Fibroblast of upper back skin (primary cell): ENCODE measurements at regions not wholly inside any gene's neighbourhood (a gene's known extent, or its start where the extent isn't known, plus 50 kb on each side); places are given as distances from the start of the nearest gene placed in this dataset.
"Not testable (repeated sequence)": the region's sequence is repeated elsewhere in the genome, so short reads cannot be mapped to it uniquely, and the experiment has no call there.

Source experiments
- DNase-seq: peaks from one replicate; pipeline ENCODE4 v3.0.0-alpha.2; 2013

DNA sequence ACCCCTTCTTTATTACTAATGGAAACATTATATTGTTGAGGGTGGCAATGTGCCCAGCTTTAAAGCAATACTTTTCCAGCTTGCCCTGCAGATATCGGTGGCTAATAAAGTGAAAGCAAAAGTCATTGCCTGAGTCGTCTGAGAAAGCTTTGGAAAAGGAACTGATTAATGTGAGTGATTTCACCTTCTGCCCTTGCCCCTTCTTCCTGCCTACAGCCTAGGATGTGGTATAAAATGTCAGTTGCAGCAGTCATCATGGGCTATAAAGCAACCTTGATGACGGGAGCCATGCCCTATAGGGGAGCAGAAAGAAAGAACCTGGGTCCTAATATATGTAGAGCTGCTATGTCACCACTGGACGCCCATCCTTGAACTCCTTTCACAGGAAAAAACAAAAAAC is 132.4 kb upstream of the USP9X start:
- DNase-seq: no peak

- DNase-seq: no peak
These were observed 131.9 kb upstream of the USP9X start for GRCh38 chrX:40953369-40953768.

GRCh38 chrX:40960041-40960440 is 125.2 kb upstream of the USP9X start:
- DNase-seq: no peak

GRCh38 chrX:40962793-40963407 is 122.3 kb upstream of the USP9X start:
- no peak for DNase-seq

- DNase-seq: no peak
These were observed 121.2 kb upstream of the USP9X start for GRCh38 chrX:40964008-40964407.

DNA sequence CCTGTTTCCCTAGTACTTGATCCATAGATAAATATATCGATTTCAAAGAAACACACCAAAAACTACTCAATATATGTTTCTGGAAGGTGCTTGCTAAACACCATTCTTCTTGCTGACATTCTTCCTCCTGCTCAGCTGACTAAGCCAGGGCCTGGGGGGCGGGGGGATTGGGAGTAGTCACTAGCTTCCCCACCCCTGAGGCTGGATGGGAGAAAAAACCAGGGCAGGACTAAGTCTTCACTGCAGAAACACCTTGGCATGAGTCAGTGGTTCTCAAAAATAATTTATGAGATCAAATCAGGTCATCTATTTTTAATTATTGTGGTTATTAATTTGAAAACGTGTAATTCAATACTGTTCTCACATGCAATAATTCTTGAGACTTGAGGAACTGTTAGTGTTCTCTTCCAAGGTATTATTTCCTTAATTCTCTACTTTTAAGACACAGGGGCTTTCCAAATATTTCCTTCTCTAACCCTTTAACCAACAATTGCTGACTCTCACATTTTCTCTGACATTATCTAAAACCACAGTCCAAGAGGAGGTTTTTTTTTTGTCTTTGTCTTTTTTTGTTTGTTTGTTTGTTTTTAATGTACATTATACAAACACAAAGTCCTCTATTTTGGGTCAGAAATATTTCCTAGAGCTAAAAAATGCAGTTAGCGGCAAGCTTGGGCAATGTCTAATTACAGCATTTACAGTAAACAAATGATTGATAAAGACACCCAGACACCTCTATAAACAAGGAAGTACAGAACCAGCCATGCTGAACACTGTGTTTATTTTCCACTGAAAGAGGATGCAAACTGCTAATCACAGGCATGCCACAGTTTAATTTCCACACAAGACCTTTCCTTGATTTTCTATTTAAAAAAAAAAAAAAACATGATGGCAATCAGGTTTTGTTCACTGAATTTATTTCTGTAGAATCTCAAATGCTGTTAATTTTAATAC is 120.3 kb upstream of the USP9X start:
- DNase-seq: no peak

GRCh38 chrX:40966213-40966820 is 118.9 kb upstream of the USP9X start:
- no peak for DNase-seq

GRCh38 chrX:40968180-40968579 is 117.1 kb upstream of the USP9X start:
- no peak for DNase-seq

DNA sequence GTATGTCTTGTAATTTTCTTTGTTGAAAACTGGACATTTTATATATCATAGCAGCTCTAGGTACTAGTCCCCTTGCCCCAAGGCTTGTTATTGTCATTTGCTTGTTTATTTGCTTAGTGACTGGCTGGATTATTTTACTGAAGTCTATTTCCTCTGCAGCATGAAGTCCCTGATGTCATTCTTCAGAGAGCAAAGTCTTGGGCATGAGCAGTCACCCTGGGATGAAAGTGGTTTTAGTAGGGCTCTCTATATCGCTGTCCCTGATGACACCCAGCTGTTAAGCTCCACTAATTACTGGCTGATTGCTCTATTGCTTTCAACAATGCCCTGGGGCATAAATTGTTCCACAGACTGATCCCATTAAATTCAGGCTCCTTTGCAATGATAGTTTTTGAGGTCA is 113.5 kb upstream of the USP9X start:
- DNase-seq: no peak

- DNase-seq: no peak
These were observed 111.6 kb upstream of the USP9X start for GRCh38 chrX:40973619-40974018.

DNA sequence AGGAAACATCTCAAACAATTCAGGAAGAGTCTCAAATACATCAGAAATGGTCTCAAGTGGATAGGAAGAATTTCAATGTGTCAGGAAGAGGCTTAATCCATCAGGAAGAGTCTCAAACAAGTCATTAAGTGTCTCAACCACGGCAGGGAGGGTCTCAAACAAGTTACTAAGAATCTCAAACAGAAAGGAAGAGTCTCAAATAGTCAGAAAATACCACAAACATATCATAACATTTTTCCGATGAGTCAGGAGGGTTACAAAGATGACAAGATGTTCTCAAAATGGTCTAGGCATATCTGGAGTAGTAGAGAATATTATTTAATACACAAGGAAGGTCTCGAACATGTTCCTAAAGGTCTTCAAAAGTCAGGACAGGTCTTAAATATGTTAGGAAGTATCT is 109.3 kb upstream of the USP9X start:
- no peak for DNase-seq

DNA sequence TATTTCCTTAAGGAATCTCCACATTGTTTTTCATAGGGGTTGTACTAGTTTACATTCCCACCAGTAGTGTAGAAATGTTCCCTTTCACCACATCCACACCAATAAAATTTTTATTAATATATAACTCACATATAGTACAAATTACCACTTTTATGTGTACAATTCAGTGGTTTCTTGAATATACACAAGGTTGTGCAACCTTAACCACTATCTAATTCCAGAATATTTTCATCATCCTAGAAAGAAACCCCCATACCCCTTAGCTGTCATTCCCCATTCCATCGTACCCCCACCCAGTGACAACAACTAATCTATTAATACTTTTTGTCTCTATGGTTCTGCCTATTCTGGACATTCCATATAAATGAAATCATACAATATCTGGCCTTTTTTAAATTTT is 108.3 kb upstream of the USP9X start:
- DNase-seq: peak; percentile 38

GRCh38 chrX:40984962-40985361 is 100.3 kb upstream of the USP9X start:
- no peak for DNase-seq

DNA sequence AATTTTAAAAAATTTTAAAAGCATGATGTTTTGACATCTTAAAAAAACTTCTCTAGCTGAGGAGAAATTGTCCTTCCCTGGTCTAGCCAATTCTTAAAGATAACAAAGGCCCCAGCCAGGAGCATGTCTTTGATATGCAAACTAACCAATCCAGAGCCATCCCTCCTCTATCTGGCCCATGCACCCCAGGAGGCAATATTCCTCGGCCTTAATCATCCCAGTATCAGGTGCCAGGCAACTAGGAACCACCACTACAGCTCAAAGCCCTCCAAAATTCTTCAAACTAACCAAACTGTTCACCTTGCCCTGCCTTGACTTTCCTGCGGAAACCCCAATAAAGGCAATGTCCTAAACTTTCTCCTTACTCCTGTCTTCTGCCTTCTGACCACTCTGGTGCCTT is 97.8 kb upstream of the USP9X start:
- DNase-seq: no peak

GRCh38 chrX:40988100-40988499 is 97.1 kb upstream of the USP9X start:
- no peak for DNase-seq

- not testable (repeated sequence) for DNase-seq
These were observed 91.8 kb upstream of the USP9X start for GRCh38 chrX:40993395-40993794.

GRCh38 chrX:40996886-40997530 is 88.2 kb upstream of the USP9X start:
- DNase-seq: peak; percentile 77

DNA sequence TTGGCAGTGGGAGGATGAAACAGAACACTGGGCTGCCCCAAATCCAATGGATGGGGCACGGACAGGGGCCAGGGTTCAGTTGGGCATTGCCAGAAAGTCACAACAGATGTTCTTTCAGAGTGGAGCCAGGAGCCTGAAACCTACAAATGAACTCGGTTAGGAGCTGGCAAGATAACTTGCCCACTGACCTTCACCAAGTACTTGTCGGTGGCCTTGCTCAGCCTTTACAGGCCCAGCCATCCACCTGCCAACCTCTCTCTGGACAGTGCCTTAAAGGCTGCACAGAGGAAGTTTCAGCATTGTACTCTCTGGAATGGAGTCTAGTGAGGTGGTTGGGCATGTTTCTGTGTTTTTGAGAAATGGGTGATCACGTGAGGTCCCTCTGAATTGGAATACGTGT is 87.1 kb upstream of the USP9X start:
- no peak for DNase-seq

DNA sequence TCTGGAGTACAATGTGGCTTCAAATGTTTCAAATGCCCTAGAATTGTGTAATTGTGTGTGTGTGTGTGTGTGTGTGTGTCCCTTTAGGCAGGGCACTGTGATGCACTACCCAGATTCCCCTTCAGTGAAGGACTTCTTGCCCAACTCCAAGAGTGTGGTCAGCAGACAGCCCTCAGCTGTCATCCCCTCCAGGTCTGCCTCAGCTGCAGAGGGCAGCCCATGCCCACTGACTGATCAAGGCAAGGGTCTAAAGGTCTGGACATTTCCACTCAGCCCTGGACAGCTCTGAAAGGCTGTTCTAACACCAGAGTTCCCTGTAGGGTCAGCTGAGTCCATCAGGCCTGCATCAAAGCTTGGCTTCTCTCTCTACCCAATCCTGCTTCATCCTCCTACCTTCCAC is 83.9 kb upstream of the USP9X start:
- DNase-seq: no peak

DNA sequence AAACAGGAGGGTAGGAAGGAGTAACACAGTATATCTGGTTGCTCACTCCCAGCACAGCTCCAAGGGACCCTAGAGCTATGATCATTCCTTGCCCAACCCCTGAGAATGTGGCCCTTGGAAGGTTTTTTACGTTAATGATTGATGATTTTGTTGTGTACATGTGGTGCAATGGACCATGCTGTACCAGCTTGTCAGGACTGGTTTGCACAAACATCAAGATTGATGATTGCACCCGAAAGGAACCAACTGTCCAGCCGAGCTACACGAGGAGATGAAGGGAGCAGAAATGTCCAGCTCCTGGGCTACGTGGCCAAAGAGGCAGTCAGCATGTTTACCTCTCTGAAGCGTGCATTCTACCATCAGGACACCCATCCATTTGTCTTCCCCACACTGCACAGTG is 83.2 kb upstream of the USP9X start:
- DNase-seq: no peak

DNA sequence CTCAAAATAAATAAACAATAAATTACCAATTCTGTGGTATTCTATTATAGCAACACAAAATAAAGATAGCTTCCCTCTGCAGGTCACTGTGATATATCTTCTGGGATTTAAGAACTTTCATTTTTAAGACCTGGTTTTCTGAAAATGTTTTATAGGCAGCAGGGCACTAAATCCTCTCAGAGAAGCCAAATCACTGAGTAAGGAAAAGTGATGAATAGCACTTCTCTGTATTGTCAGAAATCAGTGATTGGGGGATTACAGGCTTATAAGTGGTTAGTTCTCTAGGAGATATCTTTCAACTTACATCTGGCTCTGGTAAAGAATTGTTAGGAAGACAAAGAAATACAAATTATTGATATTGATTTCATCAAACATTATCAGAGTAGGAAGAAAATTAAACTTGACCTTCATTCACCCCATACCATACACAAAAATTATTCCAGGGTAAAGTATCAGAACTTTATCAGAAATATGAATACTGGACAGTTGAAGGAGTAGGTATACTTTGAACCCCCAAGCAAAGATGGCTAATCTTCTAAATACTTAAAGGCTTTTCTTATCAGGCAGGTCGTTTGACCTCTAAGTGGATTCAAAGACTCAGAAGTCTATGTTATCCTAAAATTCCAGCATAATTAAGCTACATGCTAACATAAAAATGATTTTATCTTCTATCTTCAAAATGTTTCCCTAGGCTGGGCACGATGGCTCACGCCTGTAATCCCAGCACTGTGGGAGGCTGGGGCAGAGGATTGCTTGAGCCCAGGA is 81.6 kb upstream of the USP9X start:
- no peak for DNase-seq

DNA sequence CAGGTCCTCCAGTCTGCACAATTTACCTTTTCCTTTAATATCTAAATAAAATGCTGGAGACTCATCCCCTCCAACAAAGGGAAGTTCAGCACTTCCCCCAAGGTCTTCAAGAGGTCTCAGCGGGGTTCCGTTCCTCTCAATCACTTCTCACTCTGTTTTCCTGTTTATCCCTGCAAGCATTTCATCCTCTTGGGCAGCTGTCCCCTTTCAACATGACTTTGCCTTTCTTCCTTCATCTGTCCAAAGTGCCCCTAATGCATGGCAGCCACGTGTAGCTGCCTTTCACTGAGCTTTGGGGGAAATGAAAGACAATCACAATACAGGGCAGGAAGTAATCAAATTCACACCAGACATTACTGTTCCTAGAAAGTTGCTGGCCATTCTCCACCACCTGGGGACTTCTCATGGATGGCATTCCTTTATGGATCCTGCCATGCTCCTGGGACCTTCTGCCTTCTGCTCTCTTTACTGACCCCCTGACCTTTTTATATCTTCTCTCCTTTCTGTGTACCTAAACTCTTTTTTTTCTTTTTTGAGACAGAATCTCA is 79.7 kb upstream of the USP9X start:
- no peak for DNase-seq
